ENCODE measurements at regions not wholly inside any gene's neighbourhood (a gene's known extent, or its start where the extent isn't known, plus 50 kb on each side); places are given as distances from the start of the nearest gene placed in this dataset.

DNA sequence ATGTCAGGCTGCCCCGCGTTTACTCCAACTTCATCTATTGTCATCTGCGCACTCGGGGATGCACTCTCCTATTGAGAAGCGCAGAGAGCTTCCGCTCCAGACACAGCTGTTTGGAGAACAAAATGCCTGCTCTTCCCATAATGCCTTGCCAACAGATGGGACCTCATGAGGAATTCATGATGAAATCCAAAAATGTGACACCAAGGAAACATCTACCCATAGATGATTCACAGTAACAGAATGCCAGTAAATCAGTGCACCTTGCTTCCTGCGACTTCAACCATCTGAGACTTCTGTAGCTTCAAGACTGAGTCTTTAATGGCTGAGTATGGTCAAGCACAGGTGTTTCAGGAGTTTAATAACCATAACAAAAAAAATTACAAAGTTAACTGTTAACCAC, 1144.9 kb upstream of the GOT2 start:
- H3K4me3 Mint-ChIP-seq: no peak overlapping the region
- no peak overlapping the region for H3K27ac ChIP-seq (ENCODE audit: low read depth)
- no peaks in the 10 kb centered on the region for H3K9me2 ChIP-seq (ENCODE audit: insufficient read depth)
- no peaks in the 10 kb centered on the region for H3K79me2 ChIP-seq (replicated peaks; ENCODE audit: insufficient read depth)
- H3K4me2 ChIP-seq: no peak overlapping the region
- H3K36me3 ChIP-seq (ENCODE audit: insufficient read depth): no peaks in the 10 kb centered on the region
- no peaks in the 10 kb centered on the region for H3K4me1 Mint-ChIP-seq
- H3K27me3 ChIP-seq (ENCODE audit: insufficient read depth): no peaks in the 10 kb centered on the region
- H3F3A ChIP-seq (replicated peaks; ENCODE audit: low read depth): no peaks in the 10 kb centered on the region
- H4K20me1 ChIP-seq (replicated peaks; ENCODE audit: insufficient read depth): no peaks in the 10 kb centered on the region
- H3K27ac Mint-ChIP-seq: no peak overlapping the region
- H3K36me3 Mint-ChIP-seq (ENCODE audit: low read depth): no peaks in the 10 kb centered on the region
- no peaks in the 10 kb centered on the region for H3K9me3 Mint-ChIP-seq
- H3K4me3 ChIP-seq: no peak overlapping the region
- no peak for TF ChIP-seq NANOG (IDR thresholded peaks at IDR 0.05; ENCODE audit: borderline replicate concordance)
- no peak for TF ChIP-seq EZH2phosphoT487 (IDR thresholded peaks at IDR 0.05; ENCODE audit: unreplicated experiment)
- TF ChIP-seq, protein P1, sequence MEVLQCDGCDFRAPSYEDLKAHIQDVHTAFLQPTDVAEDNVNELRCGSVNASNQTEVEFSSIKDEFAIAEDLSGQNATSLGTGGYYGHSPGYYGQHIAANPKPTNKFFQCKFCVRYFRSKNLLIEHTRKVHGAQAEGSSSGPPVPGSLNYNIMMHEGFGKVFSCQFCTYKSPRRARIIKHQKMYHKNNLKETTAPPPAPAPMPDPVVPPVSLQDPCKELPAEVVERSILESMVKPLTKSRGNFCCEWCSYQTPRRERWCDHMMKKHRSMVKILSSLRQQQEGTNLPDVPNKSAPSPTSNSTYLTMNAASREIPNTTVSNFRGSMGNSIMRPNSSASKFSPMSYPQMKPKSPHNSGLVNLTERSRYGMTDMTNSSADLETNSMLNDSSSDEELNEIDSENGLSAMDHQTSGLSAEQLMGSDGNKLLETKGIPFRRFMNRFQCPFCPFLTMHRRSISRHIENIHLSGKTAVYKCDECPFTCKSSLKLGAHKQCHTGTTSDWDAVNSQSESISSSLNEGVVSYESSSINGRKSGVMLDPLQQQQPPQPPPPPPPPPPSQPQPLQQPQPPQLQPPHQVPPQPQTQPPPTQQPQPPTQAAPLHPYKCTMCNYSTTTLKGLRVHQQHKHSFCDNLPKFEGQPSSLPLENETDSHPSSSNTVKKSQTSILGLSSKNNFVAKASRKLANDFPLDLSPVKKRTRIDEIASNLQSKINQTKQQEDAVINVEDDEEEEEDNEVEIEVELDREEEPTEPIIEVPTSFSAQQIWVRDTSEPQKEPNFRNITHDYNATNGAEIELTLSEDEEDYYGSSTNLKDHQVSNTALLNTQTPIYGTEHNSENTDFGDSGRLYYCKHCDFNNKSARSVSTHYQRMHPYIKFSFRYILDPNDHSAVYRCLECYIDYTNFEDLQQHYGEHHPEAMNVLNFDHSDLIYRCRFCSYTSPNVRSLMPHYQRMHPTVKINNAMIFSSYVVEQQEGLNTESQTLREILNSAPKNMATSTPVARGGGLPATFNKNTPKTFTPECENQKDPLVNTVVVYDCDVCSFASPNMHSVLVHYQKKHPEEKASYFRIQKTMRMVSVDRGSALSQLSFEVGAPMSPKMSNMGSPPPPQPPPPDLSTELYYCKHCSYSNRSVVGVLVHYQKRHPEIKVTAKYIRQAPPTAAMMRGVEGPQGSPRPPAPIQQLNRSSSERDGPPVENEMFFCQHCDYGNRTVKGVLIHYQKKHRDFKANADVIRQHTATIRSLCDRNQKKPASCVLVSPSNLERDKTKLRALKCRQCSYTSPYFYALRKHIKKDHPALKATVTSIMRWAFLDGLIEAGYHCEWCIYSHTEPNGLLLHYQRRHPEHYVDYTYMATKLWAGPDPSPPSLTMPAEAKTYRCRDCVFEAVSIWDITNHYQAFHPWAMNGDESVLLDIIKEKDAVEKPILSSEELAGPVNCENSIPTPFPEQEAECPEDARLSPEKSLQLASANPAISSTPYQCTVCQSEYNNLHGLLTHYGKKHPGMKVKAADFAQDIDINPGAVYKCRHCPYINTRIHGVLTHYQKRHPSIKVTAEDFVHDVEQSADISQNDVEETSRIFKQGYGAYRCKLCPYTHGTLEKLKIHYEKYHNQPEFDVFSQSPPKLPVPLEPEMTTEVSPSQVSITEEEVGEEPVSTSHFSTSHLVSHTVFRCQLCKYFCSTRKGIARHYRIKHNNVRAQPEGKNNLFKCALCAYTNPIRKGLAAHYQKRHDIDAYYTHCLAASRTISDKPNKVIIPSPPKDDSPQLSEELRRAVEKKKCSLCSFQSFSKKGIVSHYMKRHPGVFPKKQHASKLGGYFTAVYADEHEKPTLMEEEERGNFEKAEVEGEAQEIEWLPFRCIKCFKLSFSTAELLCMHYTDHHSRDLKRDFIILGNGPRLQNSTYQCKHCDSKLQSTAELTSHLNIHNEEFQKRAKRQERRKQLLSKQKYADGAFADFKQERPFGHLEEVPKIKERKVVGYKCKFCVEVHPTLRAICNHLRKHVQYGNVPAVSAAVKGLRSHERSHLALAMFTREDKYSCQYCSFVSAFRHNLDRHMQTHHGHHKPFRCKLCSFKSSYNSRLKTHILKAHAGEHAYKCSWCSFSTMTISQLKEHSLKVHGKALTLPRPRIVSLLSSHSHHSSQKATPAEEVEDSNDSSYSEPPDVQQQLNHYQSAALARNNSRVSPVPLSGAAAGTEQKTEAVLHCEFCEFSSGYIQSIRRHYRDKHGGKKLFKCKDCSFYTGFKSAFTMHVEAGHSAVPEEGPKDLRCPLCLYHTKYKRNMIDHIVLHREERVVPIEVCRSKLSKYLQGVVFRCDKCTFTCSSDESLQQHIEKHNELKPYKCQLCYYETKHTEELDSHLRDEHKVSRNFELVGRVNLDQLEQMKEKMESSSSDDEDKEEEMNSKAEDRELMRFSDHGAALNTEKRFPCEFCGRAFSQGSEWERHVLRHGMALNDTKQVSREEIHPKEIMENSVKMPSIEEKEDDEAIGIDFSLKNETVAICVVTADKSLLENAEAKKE (CRISPR knock-in tag; IDR thresholded peaks at IDR 0.05): no peak
- TF ChIP-seq, protein P2, sequence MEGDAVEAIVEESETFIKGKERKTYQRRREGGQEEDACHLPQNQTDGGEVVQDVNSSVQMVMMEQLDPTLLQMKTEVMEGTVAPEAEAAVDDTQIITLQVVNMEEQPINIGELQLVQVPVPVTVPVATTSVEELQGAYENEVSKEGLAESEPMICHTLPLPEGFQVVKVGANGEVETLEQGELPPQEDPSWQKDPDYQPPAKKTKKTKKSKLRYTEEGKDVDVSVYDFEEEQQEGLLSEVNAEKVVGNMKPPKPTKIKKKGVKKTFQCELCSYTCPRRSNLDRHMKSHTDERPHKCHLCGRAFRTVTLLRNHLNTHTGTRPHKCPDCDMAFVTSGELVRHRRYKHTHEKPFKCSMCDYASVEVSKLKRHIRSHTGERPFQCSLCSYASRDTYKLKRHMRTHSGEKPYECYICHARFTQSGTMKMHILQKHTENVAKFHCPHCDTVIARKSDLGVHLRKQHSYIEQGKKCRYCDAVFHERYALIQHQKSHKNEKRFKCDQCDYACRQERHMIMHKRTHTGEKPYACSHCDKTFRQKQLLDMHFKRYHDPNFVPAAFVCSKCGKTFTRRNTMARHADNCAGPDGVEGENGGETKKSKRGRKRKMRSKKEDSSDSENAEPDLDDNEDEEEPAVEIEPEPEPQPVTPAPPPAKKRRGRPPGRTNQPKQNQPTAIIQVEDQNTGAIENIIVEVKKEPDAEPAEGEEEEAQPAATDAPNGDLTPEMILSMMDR (conservative IDR thresholded peaks at IDR 0.05; ENCODE audit: low read depth in 2 of 2): no peak
- no peak for TF ChIP-seq CREB1 (CRISPR knock-in tag; IDR thresholded peaks at IDR 0.05; ENCODE audit: low read depth)
- TF ChIP-seq STAT1 (IDR thresholded peaks at IDR 0.05; ENCODE audit: unreplicated experiment): no peak
- no peak for TF ChIP-seq ZNF331 (CRISPR knock-in tag; IDR thresholded peaks at IDR 0.05; ENCODE audit: low read depth)
- TF ChIP-seq, protein P3, sequence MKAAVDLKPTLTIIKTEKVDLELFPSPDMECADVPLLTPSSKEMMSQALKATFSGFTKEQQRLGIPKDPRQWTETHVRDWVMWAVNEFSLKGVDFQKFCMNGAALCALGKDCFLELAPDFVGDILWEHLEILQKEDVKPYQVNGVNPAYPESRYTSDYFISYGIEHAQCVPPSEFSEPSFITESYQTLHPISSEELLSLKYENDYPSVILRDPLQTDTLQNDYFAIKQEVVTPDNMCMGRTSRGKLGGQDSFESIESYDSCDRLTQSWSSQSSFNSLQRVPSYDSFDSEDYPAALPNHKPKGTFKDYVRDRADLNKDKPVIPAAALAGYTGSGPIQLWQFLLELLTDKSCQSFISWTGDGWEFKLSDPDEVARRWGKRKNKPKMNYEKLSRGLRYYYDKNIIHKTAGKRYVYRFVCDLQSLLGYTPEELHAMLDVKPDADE (IDR thresholded peaks at IDR 0.05): no peak
- TF ChIP-seq EZH2 (IDR thresholded peaks at IDR 0.05; ENCODE audit: low read depth, unreplicated experiment): no peak
- TF ChIP-seq ZNF114 (CRISPR knock-in tag; IDR thresholded peaks at IDR 0.05): no peak
- TF ChIP-seq JUNB (IDR thresholded peaks at IDR 0.05; ENCODE audit: unreplicated experiment): no peak
- TF ChIP-seq, protein P4, sequence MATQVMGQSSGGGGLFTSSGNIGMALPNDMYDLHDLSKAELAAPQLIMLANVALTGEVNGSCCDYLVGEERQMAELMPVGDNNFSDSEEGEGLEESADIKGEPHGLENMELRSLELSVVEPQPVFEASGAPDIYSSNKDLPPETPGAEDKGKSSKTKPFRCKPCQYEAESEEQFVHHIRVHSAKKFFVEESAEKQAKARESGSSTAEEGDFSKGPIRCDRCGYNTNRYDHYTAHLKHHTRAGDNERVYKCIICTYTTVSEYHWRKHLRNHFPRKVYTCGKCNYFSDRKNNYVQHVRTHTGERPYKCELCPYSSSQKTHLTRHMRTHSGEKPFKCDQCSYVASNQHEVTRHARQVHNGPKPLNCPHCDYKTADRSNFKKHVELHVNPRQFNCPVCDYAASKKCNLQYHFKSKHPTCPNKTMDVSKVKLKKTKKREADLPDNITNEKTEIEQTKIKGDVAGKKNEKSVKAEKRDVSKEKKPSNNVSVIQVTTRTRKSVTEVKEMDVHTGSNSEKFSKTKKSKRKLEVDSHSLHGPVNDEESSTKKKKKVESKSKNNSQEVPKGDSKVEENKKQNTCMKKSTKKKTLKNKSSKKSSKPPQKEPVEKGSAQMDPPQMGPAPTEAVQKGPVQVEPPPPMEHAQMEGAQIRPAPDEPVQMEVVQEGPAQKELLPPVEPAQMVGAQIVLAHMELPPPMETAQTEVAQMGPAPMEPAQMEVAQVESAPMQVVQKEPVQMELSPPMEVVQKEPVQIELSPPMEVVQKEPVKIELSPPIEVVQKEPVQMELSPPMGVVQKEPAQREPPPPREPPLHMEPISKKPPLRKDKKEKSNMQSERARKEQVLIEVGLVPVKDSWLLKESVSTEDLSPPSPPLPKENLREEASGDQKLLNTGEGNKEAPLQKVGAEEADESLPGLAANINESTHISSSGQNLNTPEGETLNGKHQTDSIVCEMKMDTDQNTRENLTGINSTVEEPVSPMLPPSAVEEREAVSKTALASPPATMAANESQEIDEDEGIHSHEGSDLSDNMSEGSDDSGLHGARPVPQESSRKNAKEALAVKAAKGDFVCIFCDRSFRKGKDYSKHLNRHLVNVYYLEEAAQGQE (IDR thresholded peaks at IDR 0.05; ENCODE audit: unreplicated experiment): no peak
- peak overlapping the region; percentile 85; the same call in 1 of the 2 replicates for H2AFZ ChIP-seq
- DNase-seq (ENCODE audit: low spot score) (no peak), ATAC-seq (no peak)
- no peaks in the 10 kb centered on the region for H3K4me1 ChIP-seq (ENCODE audit: insufficient read depth)
- H3K27me3 Mint-ChIP-seq (ENCODE audit: insufficient read depth, low read depth, poor library complexity): no peaks in the 10 kb centered on the region
